ENCODE measurements at regions not wholly inside any gene's neighbourhood (a gene's known extent, or its start where the extent isn't known, plus 50 kb on each side); places are given as distances from the start of the nearest gene placed in this dataset.

DNA sequence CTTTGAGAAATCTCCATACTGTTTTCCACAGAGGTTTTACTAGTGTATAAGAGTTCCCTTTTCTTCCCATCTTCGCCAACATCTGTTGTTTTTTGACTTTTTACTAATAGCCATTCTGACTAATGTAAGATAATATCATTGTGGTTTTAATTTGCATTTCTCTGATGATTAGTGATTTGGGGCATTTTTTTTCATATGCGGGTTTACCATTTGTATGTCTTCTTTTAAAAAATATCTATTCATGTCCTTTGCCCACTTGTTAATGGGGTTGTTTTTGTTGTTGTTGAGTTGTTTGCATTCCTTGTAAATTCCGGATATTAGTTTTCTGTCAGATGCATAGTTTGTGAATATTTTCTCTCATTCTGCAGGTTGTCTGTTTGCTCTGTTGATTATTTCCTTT, 167.1 kb downstream of the PRL start:
- TF ChIP-seq POLR2A (IDR thresholded peaks at IDR 0.05; ENCODE audit: low read depth) (no peak), EP300 (IDR thresholded peaks at IDR 0.05) (no peak)
- TF ChIP-seq, protein P1, sequence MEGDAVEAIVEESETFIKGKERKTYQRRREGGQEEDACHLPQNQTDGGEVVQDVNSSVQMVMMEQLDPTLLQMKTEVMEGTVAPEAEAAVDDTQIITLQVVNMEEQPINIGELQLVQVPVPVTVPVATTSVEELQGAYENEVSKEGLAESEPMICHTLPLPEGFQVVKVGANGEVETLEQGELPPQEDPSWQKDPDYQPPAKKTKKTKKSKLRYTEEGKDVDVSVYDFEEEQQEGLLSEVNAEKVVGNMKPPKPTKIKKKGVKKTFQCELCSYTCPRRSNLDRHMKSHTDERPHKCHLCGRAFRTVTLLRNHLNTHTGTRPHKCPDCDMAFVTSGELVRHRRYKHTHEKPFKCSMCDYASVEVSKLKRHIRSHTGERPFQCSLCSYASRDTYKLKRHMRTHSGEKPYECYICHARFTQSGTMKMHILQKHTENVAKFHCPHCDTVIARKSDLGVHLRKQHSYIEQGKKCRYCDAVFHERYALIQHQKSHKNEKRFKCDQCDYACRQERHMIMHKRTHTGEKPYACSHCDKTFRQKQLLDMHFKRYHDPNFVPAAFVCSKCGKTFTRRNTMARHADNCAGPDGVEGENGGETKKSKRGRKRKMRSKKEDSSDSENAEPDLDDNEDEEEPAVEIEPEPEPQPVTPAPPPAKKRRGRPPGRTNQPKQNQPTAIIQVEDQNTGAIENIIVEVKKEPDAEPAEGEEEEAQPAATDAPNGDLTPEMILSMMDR (IDR thresholded peaks at IDR 0.05), result no peak

Data from esophagus muscularis mucosa (tissue), 4 donors.